Activated CD4-positive, alpha-beta T cell treated with anti-CD3 and anti-CD28 coated beads for 4 hours (primary cell): ENCODE measurements at regions not wholly inside any gene's neighbourhood (a gene's known extent, or its start where the extent isn't known, plus 50 kb on each side); places are given as distances from the start of the nearest gene placed in this dataset.
"Not testable (repeated sequence)": the region's sequence is repeated elsewhere in the genome, so short reads cannot be mapped to it uniquely, and the experiment has no call there.

Experiments used
- DNase-seq, 2 donors: peaks; one replicate each; pipeline ENCODE4 v3.0.0-alpha.2; 2020

- not testable (repeated sequence) for DNase-seq
Observed at GRCh38 chr9:65449886-65450610, 165.0 kb upstream of the FOXD4L5 start.

GRCh38 chr9:65449423-65449822 lies 164.4 kb upstream of the FOXD4L5 start:
- no peak for DNase-seq

- DNase-seq, result not testable (repeated sequence)
Observed at GRCh38 chr9:65447146-65447545, 162.1 kb upstream of the FOXD4L5 start.

- not testable (repeated sequence) for DNase-seq
Observed at GRCh38 chr9:65445991-65446390, 161.0 kb upstream of the FOXD4L5 start.

- DNase-seq, result no peak
Observed at GRCh38 chr9:65444943-65445342, 159.9 kb upstream of the FOXD4L5 start.

GRCh38 chr9:65442116-65442515 lies 157.1 kb upstream of the FOXD4L5 start:
- DNase-seq, result not testable (repeated sequence)

- DNase-seq, result not testable (repeated sequence)
Observed at GRCh38 chr9:65441324-65441920, 156.4 kb upstream of the FOXD4L5 start.

GRCh38 chr9:65437724-65438123 lies 152.7 kb upstream of the FOXD4L5 start:
- DNase-seq, result no peak

- no peak for DNase-seq
Observed at GRCh38 chr9:65435464-65435863, 150.5 kb upstream of the FOXD4L5 start.

GRCh38 chr9:65432722-65433323 lies 147.8 kb upstream of the FOXD4L5 start:
- no peak for DNase-seq

- DNase-seq, result no peak
Observed at GRCh38 chr9:65432051-65432450, 147.0 kb upstream of the FOXD4L5 start.

- DNase-seq, result no peak
Observed at GRCh38 chr9:65430221-65430620, 145.2 kb upstream of the FOXD4L5 start.

GRCh38 chr9:65427361-65427760 lies 142.4 kb upstream of the FOXD4L5 start:
- DNase-seq, result not testable (repeated sequence)

GRCh38 chr9:65426813-65427212 lies 141.8 kb upstream of the FOXD4L5 start:
- DNase-seq, result not testable (repeated sequence)

- no peak for DNase-seq
Observed at GRCh38 chr9:65426231-65426630, 141.2 kb upstream of the FOXD4L5 start.

GRCh38 chr9:65425183-65425582 lies 140.2 kb upstream of the FOXD4L5 start:
- DNase-seq, result not testable (repeated sequence)

GRCh38 chr9:65424437-65424984 lies 139.5 kb upstream of the FOXD4L5 start:
- DNase-seq, result not testable (repeated sequence)

- not testable (repeated sequence) for DNase-seq
Observed at GRCh38 chr9:65423691-65424436, 138.9 kb upstream of the FOXD4L5 start.

- DNase-seq, result not testable (repeated sequence)
Observed at GRCh38 chr9:65422966-65423690, 138.1 kb upstream of the FOXD4L5 start.

- DNase-seq, result not testable (repeated sequence)
Observed at GRCh38 chr9:65421486-65421885, 136.5 kb upstream of the FOXD4L5 start.

- DNase-seq, result no peak
Observed at GRCh38 chr9:65420771-65421170, 135.8 kb upstream of the FOXD4L5 start.

GRCh38 chr9:65418966-65419365 lies 134.0 kb upstream of the FOXD4L5 start:
- DNase-seq, result not testable (repeated sequence)
